ENCODE measurements at regions not wholly inside any gene's neighbourhood (a gene's known extent, or its start where the extent isn't known, plus 50 kb on each side); places are given as distances from the start of the nearest gene placed in this dataset.

DNA sequence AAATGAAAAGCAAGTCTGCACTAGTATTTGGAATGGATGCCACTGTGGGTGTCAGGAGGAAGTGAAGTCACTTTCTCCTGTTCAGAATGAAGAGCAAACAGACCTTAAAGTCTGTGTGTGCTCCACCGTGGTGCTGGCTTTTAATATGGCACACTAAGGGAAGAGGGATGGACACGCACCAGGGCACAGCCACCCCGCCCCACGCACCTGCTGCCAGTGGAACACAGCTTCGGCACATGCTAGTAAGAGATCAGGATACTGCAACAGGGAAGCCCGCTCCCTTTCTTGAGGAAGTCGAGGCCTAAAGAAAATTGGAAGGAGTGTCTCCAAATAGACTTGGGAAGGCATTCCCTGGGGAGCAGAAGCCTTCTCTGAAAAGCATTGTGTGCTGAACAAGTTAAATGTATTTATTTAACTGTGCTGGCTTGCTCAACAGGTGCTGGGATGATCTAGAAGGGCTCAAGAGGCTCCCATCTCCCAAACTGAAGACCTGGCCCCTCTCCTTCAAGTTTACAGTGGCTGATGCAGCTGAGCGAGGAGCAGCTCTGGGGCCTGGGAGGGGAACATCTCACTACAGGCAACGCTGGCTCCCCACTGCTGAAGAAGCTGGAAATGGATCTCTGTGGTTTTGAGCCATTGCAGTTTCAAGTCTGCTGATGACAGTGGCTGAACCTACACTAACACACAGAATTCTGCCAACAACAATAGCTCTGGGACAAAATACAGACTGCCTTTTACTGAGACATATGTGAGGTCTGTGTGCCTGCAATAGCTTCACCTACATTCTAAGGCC lies 504.6 kb upstream of the B3GAT1 start:
- Mint-ChIP-seq H3K27me3 (peaks cover 26 to 42% of the 10 kb centered on the region in 2 donors), H3K27ac (no peak overlapping the region), H3K4me1 (ENCODE audit: low read depth in 2 of 2) (no peaks in the 10 kb centered on the region), H3K4me3 (no peak overlapping the region), H3K36me3 (no peaks in the 10 kb centered on the region), H3K9me3 (no peaks in the 10 kb centered on the region)
- ATAC-seq = no peak
- no peak for DNase-seq (ENCODE audit: low spot score)

DNA sequence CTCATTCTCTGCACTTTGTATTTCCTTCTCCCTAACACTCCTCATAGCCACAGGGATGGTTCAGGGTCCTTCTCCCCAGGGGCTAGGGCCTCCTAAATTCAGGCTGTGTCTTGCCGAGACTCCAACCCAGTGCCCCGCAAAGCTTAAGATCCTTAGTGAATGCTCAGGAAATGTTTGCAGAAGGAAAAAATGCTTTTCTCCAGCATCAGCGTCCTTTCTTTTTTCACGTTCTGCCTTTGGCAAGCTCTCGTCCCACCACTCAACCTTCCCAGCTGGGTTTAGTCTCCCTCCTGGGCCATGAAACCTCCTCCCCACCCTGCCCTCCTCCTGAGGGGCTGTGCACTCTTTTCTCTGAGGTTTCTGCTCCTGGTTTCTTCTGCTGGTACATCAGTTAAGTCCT lies 503.8 kb upstream of the B3GAT1 start:
- peaks cover 28 to 42% of the 10 kb centered on the region in 2 donors for H3K27me3 Mint-ChIP-seq

DNA sequence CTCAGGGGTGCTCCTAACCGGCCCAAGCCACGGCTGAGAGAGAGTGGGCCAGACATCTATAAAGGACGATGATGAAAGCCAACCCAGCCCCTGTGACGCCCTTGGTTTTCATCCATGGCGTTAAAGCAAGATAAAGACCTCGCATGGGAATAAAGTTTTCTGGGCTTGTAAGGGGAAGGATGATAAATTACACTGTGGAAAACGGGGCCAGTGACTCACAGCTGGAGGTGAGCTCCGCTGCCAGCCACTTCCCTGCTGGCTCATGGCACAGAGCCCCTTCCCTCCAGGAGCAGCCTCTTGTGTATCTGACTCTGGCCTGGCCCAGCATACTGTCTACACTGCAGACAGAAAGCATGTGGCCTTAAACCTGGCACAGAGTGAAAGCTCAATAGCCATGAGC lies 503.2 kb upstream of the B3GAT1 start:
- H3K4me3 Mint-ChIP-seq = no peak overlapping the region
- DNase-seq (ENCODE audit: low spot score) = no peak
- no peaks in the 10 kb centered on the region for H3K9me3 Mint-ChIP-seq
- H3K36me3 Mint-ChIP-seq = no peaks in the 10 kb centered on the region
- H3K4me1 Mint-ChIP-seq (ENCODE audit: low read depth in 2 of 2) = no peaks in the 10 kb centered on the region
- H3K27ac Mint-ChIP-seq = no peak overlapping the region
- H3K27me3 Mint-ChIP-seq = peaks cover 24 to 36% of the 10 kb centered on the region in 2 donors
- no peak for ATAC-seq

More for the DNA sequence above, 503.8 kb upstream of the B3GAT1 start:
- Mint-ChIP-seq H3K27ac (no peak overlapping the region), H3K36me3 (no peaks in the 10 kb centered on the region), H3K9me3 (no peaks in the 10 kb centered on the region), H3K4me1 (ENCODE audit: low read depth in 2 of 2) (no peaks in the 10 kb centered on the region), H3K4me3 (no peak overlapping the region)
- DNase-seq (ENCODE audit: low spot score) = no peak
- no peak for ATAC-seq

DNA sequence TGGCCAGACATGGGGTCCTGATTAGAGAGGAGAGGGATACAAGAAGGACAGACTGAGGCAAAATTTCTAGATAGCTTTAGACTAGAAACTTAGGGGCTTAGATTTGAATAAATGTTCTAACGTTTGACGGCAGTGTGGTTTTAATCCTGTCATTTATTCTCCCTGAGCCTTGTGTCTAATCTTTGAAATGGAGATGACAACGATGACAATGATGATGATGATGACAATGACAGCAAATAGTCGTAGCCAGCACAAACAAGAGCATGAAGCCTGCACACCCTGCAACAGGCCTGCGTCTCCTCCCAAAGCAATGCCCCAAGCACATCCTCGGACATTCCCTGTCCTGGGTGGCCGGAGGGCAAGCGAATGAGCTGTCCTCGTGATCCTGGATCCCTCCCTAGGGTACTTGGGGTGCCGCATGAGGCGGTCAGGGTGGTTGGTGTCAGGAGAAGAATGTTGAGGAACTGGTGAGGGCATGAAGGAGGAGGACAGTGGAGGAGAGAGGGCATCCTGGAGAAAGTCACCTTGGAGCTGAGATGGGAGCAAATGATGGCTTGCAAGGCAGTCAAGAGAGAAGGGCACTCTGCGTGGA lies 502.1 kb upstream of the B3GAT1 start:
- H3K36me3 Mint-ChIP-seq = no peaks in the 10 kb centered on the region
- ATAC-seq = no peak
- H3K4me1 Mint-ChIP-seq (ENCODE audit: low read depth in 2 of 2) = no peaks in the 10 kb centered on the region
- peaks cover 16 to 25% of the 10 kb centered on the region in 2 donors for H3K27me3 Mint-ChIP-seq
- no peaks in the 10 kb centered on the region for H3K9me3 Mint-ChIP-seq
- DNase-seq (ENCODE audit: low spot score) = no peak
- H3K4me3 Mint-ChIP-seq = no peak overlapping the region
- no peak overlapping the region for H3K27ac Mint-ChIP-seq

DNA sequence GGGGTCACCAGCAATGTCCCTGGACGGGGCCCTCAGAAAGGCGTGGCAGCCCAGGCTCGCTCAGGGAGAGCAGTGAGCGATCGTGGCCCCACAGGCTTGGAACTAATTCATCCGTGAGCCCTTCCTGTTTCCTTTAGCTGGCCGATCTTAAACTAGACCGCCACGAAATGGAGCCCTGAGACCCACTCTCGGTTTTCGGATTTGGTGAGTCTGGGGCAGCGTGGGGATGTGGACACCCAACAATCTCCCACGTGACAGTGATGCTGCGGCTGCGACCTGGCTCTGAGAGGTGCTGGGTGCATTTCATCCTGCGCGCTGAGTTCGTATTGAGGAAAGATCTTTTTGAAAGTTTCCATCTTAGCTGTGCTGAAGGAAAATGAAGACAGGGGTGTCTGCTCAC lies 501.3 kb upstream of the B3GAT1 start:
- no peak for ATAC-seq
- DNase-seq (ENCODE audit: low spot score) = no peak
- H3K4me1 Mint-ChIP-seq (ENCODE audit: low read depth in 2 of 2) = no peaks in the 10 kb centered on the region
- no peak overlapping the region for H3K4me3 Mint-ChIP-seq
- H3K36me3 Mint-ChIP-seq = no peaks in the 10 kb centered on the region
- no peaks in the 10 kb centered on the region for H3K9me3 Mint-ChIP-seq
- peaks cover 13 to 19% of the 10 kb centered on the region in 2 donors for H3K27me3 Mint-ChIP-seq
- no peak overlapping the region for H3K27ac Mint-ChIP-seq

DNA sequence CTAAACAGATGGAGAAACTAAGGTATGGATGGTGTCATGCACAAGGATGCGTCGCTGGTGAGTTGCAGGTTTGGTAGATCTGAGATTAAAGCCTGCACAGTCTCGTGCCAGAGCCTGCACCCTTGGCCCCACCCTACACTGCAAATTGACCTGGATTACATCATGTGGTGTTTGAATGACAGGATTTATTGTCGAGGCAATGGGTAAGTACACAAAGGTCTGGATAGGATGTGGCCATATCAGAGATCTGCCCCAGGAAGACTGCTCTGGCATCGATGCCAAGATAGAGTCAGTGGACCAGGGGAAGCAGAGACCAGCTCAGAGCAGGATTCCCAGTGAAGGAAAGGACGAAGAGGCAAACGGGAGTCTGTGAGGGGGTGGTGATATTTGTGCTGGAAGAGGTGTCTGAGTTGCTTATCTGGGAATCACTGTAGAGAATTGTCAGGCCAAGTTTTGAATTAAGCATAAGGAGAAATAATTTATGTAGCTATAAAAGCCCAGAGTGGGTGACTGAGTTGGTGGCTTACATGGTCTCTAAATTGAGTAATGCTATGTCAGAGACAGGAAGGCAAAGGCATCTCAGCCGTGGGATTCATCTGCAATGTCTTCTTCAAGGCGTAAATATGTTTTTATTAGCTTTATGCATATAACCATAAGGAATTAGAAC lies 499.6 kb upstream of the B3GAT1 start:
- DNase-seq (ENCODE audit: low spot score) (no peak), ATAC-seq (no peak)
- Mint-ChIP-seq H3K9me3 (no peaks in the 10 kb centered on the region), H3K27ac (no peak overlapping the region), H3K4me1 (ENCODE audit: low read depth in 2 of 2) (no peaks in the 10 kb centered on the region), H3K36me3 (no peaks in the 10 kb centered on the region), H3K27me3 (peaks cover 13 to 19% of the 10 kb centered on the region in 2 donors), H3K4me3 (no peak overlapping the region)

DNA sequence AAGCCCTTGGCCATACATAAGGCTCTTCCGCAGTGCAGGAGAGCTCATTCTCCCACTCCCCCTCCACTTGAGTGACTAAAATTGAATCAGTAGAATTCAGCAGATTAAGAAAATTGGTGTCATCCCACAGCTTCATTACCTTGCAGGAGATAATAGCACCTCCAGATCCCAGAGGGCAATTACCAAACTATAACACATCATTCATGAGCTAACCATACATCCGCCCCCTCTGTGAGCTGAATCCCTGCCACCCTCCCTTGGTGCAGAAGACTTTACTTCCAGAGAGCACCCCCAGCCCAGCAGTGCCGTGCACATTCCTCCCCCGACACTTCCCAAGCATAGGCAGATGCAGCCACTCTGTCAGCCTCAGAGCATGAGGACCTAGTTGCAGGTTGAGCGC lies 496.5 kb upstream of the B3GAT1 start:
- Mint-ChIP-seq H3K27me3 (peaks cover 14% of the 10 kb centered on the region in 2 donors), H3K36me3 (no peaks in the 10 kb centered on the region), H3K4me3 (no peak overlapping the region), H3K4me1 (ENCODE audit: low read depth in 2 of 2) (no peaks in the 10 kb centered on the region), H3K9me3 (no peaks in the 10 kb centered on the region), H3K27ac (no peak overlapping the region)
- ATAC-seq (no peak), DNase-seq (ENCODE audit: low spot score) (no peak)

DNA sequence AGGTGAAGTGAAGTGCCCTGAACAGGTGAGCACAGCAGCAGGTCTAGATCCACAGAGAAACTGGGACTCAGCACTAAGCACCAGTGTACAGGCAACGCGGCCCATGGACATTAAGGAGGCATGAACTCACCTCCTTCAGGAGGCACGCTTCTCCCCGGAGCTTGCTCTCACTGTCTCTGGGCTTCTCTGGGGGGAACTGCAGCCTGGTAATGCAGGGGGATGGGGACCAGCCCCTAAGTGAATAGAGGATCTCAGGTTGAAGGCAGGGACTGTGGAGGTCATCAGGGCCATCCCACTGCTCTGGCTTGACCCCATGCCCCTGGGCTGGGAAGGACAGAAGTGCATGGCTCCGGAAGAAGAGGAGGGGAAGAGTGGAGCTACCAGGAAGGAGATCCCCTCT lies 495.6 kb upstream of the B3GAT1 start:
- Mint-ChIP-seq H3K27ac (no peak overlapping the region), H3K9me3 (no peaks in the 10 kb centered on the region), H3K27me3 (peaks cover 9 to 10% of the 10 kb centered on the region in 2 donors), H3K36me3 (no peaks in the 10 kb centered on the region), H3K4me3 (no peak overlapping the region), H3K4me1 (ENCODE audit: low read depth in 2 of 2) (no peaks in the 10 kb centered on the region)
- ATAC-seq = no peak
- DNase-seq (ENCODE audit: low spot score) = no peak

DNA sequence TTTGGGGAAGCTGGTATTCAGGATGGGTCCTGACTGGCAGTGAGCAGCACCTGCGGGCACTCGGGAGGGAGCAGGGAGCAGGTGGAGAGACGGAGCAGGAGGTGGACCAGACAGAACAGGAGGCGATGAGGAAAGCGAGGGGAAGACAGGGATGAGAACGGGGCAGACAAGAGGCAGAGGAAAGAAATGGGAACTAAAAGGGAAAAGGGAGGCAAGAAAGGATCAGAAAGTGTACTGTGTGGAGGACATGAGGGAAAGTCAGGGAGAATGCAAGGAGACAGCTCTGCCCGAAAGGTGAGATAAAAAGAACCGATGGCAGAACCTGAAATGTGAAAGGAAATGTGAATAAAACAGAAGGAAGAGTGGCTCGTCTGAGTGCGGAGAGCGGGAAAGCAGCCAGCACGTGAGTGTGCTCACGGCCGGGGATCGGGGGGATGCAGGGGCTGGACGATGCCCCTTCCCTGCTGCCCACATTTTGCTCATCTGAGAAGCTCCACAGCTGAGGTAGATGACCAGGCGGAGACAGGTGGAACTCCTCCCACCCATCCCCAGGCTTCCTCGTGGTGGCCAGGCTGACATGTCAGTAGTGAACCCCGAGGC lies 494.4 kb upstream of the B3GAT1 start:
- Mint-ChIP-seq H3K27ac (no peak overlapping the region), H3K27me3 (peaks cover 14% of the 10 kb centered on the region in 2 donors), H3K9me3 (no peaks in the 10 kb centered on the region), H3K4me3 (no peak overlapping the region), H3K4me1 (ENCODE audit: low read depth in 2 of 2) (no peaks in the 10 kb centered on the region), H3K36me3 (no peaks in the 10 kb centered on the region)
- no peak for DNase-seq (ENCODE audit: low spot score)
- ATAC-seq = no peak

DNA sequence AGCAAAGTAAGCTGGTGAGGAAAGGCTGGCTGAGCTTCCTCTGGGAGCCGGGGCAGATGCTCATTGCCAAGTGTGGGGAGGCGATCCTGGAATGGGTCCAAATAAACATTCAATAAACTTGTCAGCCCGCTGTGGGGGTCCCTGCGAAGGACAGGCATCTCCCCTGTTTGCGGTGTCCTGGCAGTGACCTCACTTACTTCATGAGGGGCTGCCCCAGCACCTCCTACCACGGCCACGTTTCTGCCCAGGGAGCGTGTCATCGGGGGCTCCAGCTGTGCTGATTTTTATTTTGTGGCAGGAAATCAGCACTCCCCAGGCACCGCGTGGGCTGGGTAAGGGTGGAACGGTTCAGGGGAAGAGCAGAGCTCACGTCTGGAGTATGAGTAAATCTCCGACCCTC lies 493.9 kb upstream of the B3GAT1 start:
- ATAC-seq (no peak), DNase-seq (ENCODE audit: low spot score) (no peak)
- Mint-ChIP-seq H3K4me1 (ENCODE audit: low read depth in 2 of 2) (no peaks in the 10 kb centered on the region), H3K27ac (no peak overlapping the region), H3K27me3 (peaks cover 12 to 19% of the 10 kb centered on the region in 2 donors), H3K9me3 (no peaks in the 10 kb centered on the region), H3K36me3 (no peaks in the 10 kb centered on the region), H3K4me3 (no peak overlapping the region)

DNA sequence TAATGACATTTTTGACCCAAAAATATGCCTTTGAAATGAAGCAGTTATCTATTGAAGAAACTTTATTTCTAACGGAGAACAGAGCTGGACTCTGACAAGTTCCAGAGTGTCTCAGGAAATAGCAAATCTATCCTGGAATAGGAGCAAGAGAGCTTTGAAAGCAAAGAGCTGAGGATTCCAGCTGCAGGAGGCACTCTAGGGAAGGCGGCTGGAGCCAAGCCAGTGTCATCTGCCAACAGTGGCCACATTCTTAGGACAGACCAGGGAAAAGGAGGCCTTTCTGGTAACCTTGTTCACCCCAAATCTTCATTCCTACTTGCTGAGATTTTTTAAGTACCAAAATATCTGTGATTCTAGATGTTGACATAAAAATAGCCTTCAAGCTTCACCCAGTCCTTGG lies 493.5 kb upstream of the B3GAT1 start:
- H3K4me3 Mint-ChIP-seq = no peak overlapping the region
- DNase-seq (ENCODE audit: low spot score) = no peak
- H3K4me1 Mint-ChIP-seq (ENCODE audit: low read depth in 2 of 2) = no peaks in the 10 kb centered on the region
- H3K9me3 Mint-ChIP-seq = no peaks in the 10 kb centered on the region
- no peak for ATAC-seq
- no peak overlapping the region for H3K27ac Mint-ChIP-seq
- H3K36me3 Mint-ChIP-seq = no peaks in the 10 kb centered on the region
- H3K27me3 Mint-ChIP-seq = peaks cover 12 to 21% of the 10 kb centered on the region in 2 donors

DNA sequence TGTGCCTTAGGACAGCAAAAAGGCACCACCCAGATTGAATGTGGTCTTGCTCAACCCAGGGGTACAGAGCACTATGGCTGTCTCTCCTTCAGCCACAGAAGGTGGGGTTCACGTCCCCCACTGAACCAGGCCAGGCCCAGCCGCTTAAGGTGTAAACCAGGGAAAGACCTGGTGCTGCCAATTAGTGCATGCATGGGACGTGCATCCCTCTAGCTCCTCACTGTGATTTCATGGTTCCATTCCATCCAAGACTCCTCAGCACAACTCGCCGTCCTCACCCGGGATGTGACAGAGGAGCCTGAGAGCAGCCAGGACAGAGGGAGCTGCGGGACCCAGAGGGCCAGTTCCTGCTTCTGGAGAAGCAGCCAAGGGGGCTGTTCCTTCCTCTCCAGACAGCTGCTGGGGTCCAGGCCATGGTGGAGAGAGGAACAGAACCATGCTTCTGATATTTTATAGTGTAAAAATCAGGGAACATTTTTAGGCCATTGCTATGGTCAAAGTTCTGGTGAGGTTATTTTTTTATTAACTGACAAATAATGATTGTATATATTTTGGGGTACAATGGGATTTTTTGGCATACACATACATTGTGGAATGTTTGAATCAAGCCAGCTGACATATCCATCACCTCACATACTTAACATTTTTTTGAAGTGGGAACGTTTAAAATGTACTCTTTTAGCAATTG lies 492.2 kb upstream of the B3GAT1 start:
- H3K4me1 Mint-ChIP-seq (ENCODE audit: low read depth in 2 of 2) = no peaks in the 10 kb centered on the region
- no peaks in the 10 kb centered on the region for H3K9me3 Mint-ChIP-seq
- no peak overlapping the region for H3K4me3 Mint-ChIP-seq
- H3K36me3 Mint-ChIP-seq = no peaks in the 10 kb centered on the region
- no peak for ATAC-seq
- H3K27ac Mint-ChIP-seq = no peak overlapping the region
- no peak for DNase-seq (ENCODE audit: low spot score)
- H3K27me3 Mint-ChIP-seq = peaks cover 15 to 33% of the 10 kb centered on the region in 2 donors

DNA sequence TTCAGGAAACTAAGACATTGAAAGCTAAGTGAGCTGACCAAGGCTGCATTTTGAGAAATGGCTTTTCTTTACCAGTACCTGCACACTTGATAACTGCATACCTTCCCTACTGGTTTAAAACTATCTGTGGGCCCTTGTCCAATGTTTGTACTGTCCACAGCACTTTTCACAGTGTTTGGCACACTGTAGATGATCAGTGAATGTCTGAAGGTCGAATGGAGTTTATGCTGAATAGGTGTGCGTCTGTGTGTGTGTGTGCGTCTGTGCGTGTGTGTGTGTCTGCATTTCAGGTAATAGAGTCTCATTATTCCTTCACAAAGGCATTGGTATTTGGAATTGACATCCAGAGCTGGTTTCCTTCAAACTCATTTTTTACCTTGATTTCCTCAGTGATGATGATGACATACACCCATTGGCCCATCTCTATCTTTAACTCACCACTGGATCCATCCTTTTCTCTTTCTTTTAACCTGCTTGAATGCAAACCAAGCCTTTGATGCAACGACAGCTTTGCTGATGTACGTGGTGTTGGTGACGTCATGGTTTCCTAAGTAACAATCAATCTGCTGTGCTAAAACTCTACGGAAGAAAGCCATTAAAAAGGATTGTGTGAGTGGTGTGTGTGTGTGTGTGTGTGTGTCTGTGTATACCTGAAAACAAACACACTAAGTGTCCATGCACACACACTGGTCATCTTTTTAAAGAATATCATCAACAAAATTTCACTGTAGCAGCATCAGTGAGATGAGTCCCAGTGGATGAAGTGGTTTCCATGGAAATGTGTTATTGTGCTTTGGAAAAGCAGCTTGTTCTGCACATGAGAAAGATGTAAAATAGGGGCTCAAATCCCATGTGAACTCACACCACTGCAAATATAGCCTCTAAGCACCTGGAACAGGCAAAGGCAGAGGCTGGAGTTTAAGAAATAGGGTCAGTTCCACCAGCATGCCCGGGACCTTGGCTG lies 490.2 kb upstream of the B3GAT1 start:
- ATAC-seq = no peak

More for the DNA sequence above, 490.2 kb upstream of the B3GAT1 start:
- Mint-ChIP-seq H3K9me3 (no peaks in the 10 kb centered on the region), H3K36me3 (no peaks in the 10 kb centered on the region), H3K27ac (no peak overlapping the region), H3K4me3 (no peak overlapping the region), H3K4me1 (ENCODE audit: low read depth in 2 of 2) (no peaks in the 10 kb centered on the region), H3K27me3 (peaks cover 28 to 53% of the 10 kb centered on the region in 2 donors)
- no peak for DNase-seq (ENCODE audit: low spot score)

All from natural killer cell treated with Interleukin-12 subunit alpha and Interleukin-12 subunit beta and Interleukin-15 and Interleukin-18, amount 100 ng/mL, for 72 hours (primary cell).